HepG2 (cell line): ENCODE measurements at regions not wholly inside any gene's neighbourhood (a gene's known extent, or its start where the extent isn't known, plus 50 kb on each side); places are given as distances from the start of the nearest gene placed in this dataset.

Experiments
- ATAC-seq: fragments of 200-7000 bp; cut with Tn5 transposase; 3 replicates; pipeline ENCODE4 v1.9.1; 2020; ENCODE audit warnings: mild to moderate bottlenecking, moderate library complexity
- BruUV-seq: library from RNA; stranded (reverse); fragments of 400-500 nt; replicated peaks from 2 replicates; lab custom pipeline; 2021; lab: Mats Ljungman, UMichigan
- CTCF ChIA-PET: fragments of 300-600 bp; formaldehyde crosslinking; extraction: SDS; loops from one replicate; lab custom pipeline; 2021; ENCODE audit warnings: low total read pairs, inconsistent platforms, low intra/inter-chr PET ratio; lab: Yijun Ruan, JAX
- POLR2A ChIA-PET: fragments of 350-600 bp; sonication (Branson Sonifier 250); formaldehyde crosslinking; loops from one replicate; lab custom pipeline; 2020; ENCODE audit warnings: antibody characterized with exemption, inconsistent platforms; lab: Yijun Ruan, JAX
- DNase-seq: peaks from one replicate; pipeline ENCODE4 v3.0.0-alpha.2; 2015; ENCODE audit warnings: low spot score
- FAIRE-seq: peaks from 3 replicates; lab custom pipeline; 2011; peaks lifted over from hg19 to GRCh38; lab: Jason Lieb, UNC
- H2AFZ ChIP-seq: one replicate; pipeline ENCODE4 v1.6.1; 2011; ENCODE audit warnings: low read length, inconsistent platforms
- H3K27ac ChIP-seq: fragments of 300-600 bp; 3 replicates; pipeline ENCODE4 v1.8.0; 2011; ENCODE audit warnings: mixed run types, mild to moderate bottlenecking, mixed read lengths, low read length, inconsistent platforms; ENCODE audit not compliant: insufficient read depth; ENCODE audit errors: extremely low read length
- H3K27me3 ChIP-seq, 2 experiments: fragments of 200-600 bp in 1 of 2; 2 replicates in 1 of 2; 3 replicates in 1 of 2; pipeline versions ENCODE4 v1.6.0 to v1.8.0; 2011; ENCODE audit warnings: low read length in 2 of 2, mild to moderate bottlenecking in 2 of 2, moderate library complexity in 2 of 2, inconsistent platforms in 1 of 2; ENCODE audit not compliant: insufficient read depth in 2 of 2, control insufficient read depth in 1 of 2
- H3K36me3 ChIP-seq, 2 experiments: fragments of 200-600 bp in 1 of 2; replicated peaks in 1 of 2; 2 replicates in 1 of 2; 3 replicates in 1 of 2; pipeline versions ENCODE4 v1.5.1 to v1.8.0; 2011; ENCODE audit warnings: low read length in 2 of 2, inconsistent platforms in 1 of 2; ENCODE audit not compliant: insufficient read depth in 2 of 2, control insufficient read depth in 1 of 2
- H3K4me1 ChIP-seq: 2 replicates; pipeline ENCODE4 v1.5.1; 2012; ENCODE audit warnings: low read length, inconsistent platforms; ENCODE audit not compliant: insufficient read depth
- H3K4me2 ChIP-seq: 2 replicates; pipeline ENCODE4 v1.6.0; 2011; ENCODE audit warnings: low read depth, low read length, inconsistent platforms
- H3K4me3 ChIP-seq, 3 experiments: fragments of 200-600 bp in 1 of 3; sonication (generic), shearing (Covaris generic) in 1 of 3; replicated peaks in 1 of 3; 2 replicates each; pipeline ENCODE4 v1.5.1; 2011 to 2016; ENCODE audit warnings: low read length in 3 of 3, inconsistent platforms in 2 of 3, low read depth in 2 of 3, mild to moderate bottlenecking in 2 of 3, control low read depth in 1 of 3, mixed read lengths in 1 of 3; ENCODE audit not compliant: insufficient read depth in 1 of 3
- H3K79me2 ChIP-seq: one replicate; pipeline ENCODE4 v1.6.1; 2011; ENCODE audit warnings: low read length, inconsistent platforms; ENCODE audit not compliant: insufficient read depth
- H3K9ac ChIP-seq: 2 replicates; pipeline ENCODE4 v1.6.0; 2011; ENCODE audit warnings: mild to moderate bottlenecking, low read depth, low read length, inconsistent platforms; ENCODE audit not compliant: insufficient read depth
- H3K9me3 ChIP-seq: 2 replicates; pipeline ENCODE4 v1.5.1; 2012; ENCODE audit warnings: mild to moderate bottlenecking, low read length
- H4K20me1 ChIP-seq: 2 replicates; pipeline ENCODE4 v1.6.0; 2011; ENCODE audit warnings: inconsistent platforms, mild to moderate bottlenecking, low read length, moderate library complexity; ENCODE audit not compliant: insufficient read depth
- HDAC2 ChIP-seq: sonication (generic); formaldehyde crosslinking; IDR thresholded peaks from 2 replicates; pipeline ENCODE4 v1.4.0; 2020; ENCODE audit warnings: missing genetic modification reagents
- KLF16 ChIP-seq, 2 experiments: sonication (generic) in 1 of 2; formaldehyde crosslinking in 1 of 2; IDR thresholded peaks; 2 replicates each; pipeline versions ENCODE4 v1.6.1 to v1.8.0; 2016 to 2023; ENCODE audit warnings: missing genetic modification reagents in 2 of 2, missing compliant biosample characterization in 1 of 2
- MEIS1 ChIP-seq: sonication (generic); formaldehyde crosslinking; IDR thresholded peaks from 2 replicates; pipeline ENCODE4 v1.9.0; 2021; ENCODE audit warnings: mild to moderate bottlenecking, missing genetic modification reagents, moderate library complexity, borderline replicate concordance
- NR2F6 ChIP-seq, 2 experiments: IDR thresholded peaks; 2 replicates each; pipeline ENCODE4 v1.6.1; 2016; ENCODE audit warnings: antibody characterized with exemption in 1 of 2, mild to moderate bottlenecking in 1 of 2
- PLRG1 ChIP-seq: fragments of 450-650 bp; conservative IDR thresholded peaks from 2 replicates; pipeline ENCODE4 v1.6.1; 2016
- PRPF4 ChIP-seq: fragments of 200-400 bp; formaldehyde crosslinking; IDR thresholded peaks from 2 replicates; pipeline ENCODE4 v1.6.1; 2016; ENCODE audit warnings: low read length, low read depth; ENCODE audit not compliant: poor library complexity, severe bottlenecking
- RNF2 ChIP-seq: fragments of 450-650 bp; conservative IDR thresholded peaks from 2 replicates; pipeline ENCODE4 v1.6.1; 2016; ENCODE audit warnings: low read depth
- TGIF2 ChIP-seq: IDR thresholded peaks from 2 replicates; pipeline ENCODE4 v1.6.1; 2016; ENCODE audit warnings: control low read depth, missing compliant biosample characterization
- ZBTB42 ChIP-seq: sonication (generic); formaldehyde crosslinking; IDR thresholded peaks from 2 replicates; pipeline ENCODE4 v1.5.0; 2020; ENCODE audit warnings: mild to moderate bottlenecking, missing genetic modification reagents
- ZFP36L2 ChIP-seq: sonication (generic); formaldehyde crosslinking; IDR thresholded peaks from 2 replicates; pipeline ENCODE4 v1.4.0; 2020; ENCODE audit warnings: missing genetic modification reagents
- ZMYM4 ChIP-seq: sonication (generic); formaldehyde crosslinking; IDR thresholded peaks from 2 replicates; pipeline ENCODE4 v1.8.1; 2023; ENCODE audit warnings: mild to moderate bottlenecking, missing genetic modification reagents
- ZNF557 ChIP-seq: sonication (generic); formaldehyde crosslinking; IDR thresholded peaks from 2 replicates; pipeline ENCODE4 v1.4.0; 2020; ENCODE audit warnings: missing genetic modification reagents
- ZNF652 ChIP-seq: IDR thresholded peaks from 2 replicates; pipeline ENCODE4 v1.6.1; 2016; ENCODE audit warnings: low read depth, borderline replicate concordance
- in situ Hi-C: cut with HindIII; loops from 2 replicates; pipeline ENCODE4 v1.10.0; 2017; ENCODE audit warnings: low pct_unique_long_range_greater_than_20kb; ENCODE audit not compliant: extremely low pct_ligation_motif_present
- intact Hi-C: fragments of 100-400 bp; cut with micrococcal nuclease; formaldehyde crosslinking; loops from one replicate; pipeline ENCODE4 v1.10.0; 2022; ENCODE audit not compliant: unreplicated experiment
- TF ChIP-seq, protein P1 (sequence below): sonication (generic); formaldehyde crosslinking; IDR thresholded peaks from 2 replicates; pipeline ENCODE4 v1.4.0; 2020; ENCODE audit warnings: missing genetic modification reagents
- TF ChIP-seq, protein P2 (sequence below): IDR thresholded peaks from 2 replicates; pipeline ENCODE4 v1.6.1; 2016
- TF ChIP-seq, protein P3 (sequence below): sonication (generic); formaldehyde crosslinking; IDR thresholded peaks from 2 replicates; pipeline ENCODE4 v1.8.1; 2023; ENCODE audit warnings: mild to moderate bottlenecking, missing genetic modification reagents
- TF ChIP-seq, protein P4 (sequence below): sonication (generic); formaldehyde crosslinking; IDR thresholded peaks from 2 replicates; pipeline ENCODE4 v1.4.0; 2020; ENCODE audit warnings: missing genetic modification reagents
- TF ChIP-seq, protein P5 (sequence below): IDR thresholded peaks from 2 replicates; pipeline ENCODE4 v1.6.1; 2016; ENCODE audit warnings: low read depth
- TF ChIP-seq, protein P6 (sequence below): sonication (generic); formaldehyde crosslinking; IDR thresholded peaks from 2 replicates; pipeline ENCODE4 v1.4.0; 2020; ENCODE audit warnings: missing genetic modification reagents

DNA sequence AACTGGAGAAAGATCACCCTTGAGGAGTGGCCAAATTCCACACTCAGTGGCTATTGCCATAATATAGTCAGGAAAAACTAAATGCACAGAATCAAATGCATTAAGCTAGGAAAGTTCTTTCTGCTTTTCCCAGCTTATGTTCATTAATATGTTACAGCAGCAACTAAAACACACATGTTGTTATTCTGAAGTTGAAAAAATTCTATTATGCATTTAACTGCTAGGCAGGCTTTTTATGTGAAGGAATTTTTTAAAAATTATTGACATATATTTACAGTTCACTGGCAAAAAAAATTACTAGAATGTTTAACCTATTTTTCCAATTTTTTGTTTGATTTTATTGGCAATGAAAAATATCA, 135.2 kb upstream of the IL12A start:
- Histone ChIP-seq H3K79me2 (no peaks in the 10 kb centered on the region), H3K27me3 (no peaks in the 10 kb centered on the region; a peak in 2 of 5 replicates), H3K36me3 (no peaks in the 10 kb centered on the region), H3K4me2 (no peak overlapping the region), H3K9me3 (no peaks in the 10 kb centered on the region), H3K4me3 (no peak overlapping the region), H4K20me1 (no peaks in the 10 kb centered on the region), H2AFZ (no peak overlapping the region), H3K27ac (no peak overlapping the region), H3K9ac (no peak overlapping the region), H3K4me1 (no peaks in the 10 kb centered on the region)
- no peak for FAIRE-seq
- intact Hi-C loops, result no loop called here
- no peak for DNase-seq
- no TSS peak for BruUV-seq
- TF ChIP-seq, protein P1, sequence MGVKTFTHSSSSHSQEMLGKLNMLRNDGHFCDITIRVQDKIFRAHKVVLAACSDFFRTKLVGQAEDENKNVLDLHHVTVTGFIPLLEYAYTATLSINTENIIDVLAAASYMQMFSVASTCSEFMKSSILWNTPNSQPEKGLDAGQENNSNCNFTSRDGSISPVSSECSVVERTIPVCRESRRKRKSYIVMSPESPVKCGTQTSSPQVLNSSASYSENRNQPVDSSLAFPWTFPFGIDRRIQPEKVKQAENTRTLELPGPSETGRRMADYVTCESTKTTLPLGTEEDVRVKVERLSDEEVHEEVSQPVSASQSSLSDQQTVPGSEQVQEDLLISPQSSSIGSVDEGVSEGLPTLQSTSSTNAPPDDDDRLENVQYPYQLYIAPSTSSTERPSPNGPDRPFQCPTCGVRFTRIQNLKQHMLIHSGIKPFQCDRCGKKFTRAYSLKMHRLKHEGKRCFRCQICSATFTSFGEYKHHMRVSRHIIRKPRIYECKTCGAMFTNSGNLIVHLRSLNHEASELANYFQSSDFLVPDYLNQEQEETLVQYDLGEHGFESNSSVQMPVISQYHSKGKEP (CRISPR knock-in tag), result no peak
- no peak for TF ChIP-seq ZMYM4 (CRISPR knock-in tag)
- no peak for TF ChIP-seq ZNF557
- TF ChIP-seq ZNF652 (CRISPR knock-in tag), result no peak
- no peak for TF ChIP-seq PRPF4
- TF ChIP-seq NR2F6 (IDR thresholded peaks at IDR 0.05), result no peak
- TF ChIP-seq NR2F6 (CRISPR knock-in tag; IDR thresholded peaks at IDR 0.05), result no peak
- TF ChIP-seq RNF2, result no peak
- no peak for TF ChIP-seq TGIF2 (CRISPR knock-in tag)
- no peak for TF ChIP-seq ZFP36L2 (CRISPR knock-in tag)
- no peak for TF ChIP-seq ZBTB42
- TF ChIP-seq, protein P2, sequence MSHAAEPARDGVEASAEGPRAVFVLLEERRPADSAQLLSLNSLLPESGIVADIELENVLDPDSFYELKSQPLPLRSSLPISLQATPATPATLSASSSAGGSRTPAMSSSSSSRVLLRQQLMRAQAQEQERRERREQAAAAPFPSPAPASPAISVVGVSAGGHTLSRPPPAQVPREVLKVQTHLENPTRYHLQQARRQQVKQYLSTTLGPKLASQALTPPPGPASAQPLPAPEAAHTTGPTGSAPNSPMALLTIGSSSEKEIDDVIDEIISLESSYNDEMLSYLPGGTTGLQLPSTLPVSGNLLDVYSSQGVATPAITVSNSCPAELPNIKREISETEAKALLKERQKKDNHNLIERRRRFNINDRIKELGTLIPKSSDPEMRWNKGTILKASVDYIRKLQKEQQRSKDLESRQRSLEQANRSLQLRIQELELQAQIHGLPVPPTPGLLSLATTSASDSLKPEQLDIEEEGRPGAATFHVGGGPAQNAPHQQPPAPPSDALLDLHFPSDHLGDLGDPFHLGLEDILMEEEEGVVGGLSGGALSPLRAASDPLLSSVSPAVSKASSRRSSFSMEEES (CRISPR knock-in tag), result no peak
- no peak for TF ChIP-seq MEIS1
- TF ChIP-seq, protein P3, sequence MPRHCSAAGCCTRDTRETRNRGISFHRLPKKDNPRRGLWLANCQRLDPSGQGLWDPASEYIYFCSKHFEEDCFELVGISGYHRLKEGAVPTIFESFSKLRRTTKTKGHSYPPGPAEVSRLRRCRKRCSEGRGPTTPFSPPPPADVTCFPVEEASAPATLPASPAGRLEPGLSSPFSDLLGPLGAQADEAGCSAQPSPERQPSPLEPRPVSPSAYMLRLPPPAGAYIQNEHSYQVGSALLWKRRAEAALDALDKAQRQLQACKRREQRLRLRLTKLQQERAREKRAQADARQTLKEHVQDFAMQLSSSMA (CRISPR knock-in tag), result no peak
- no peak for TF ChIP-seq PLRG1
- TF ChIP-seq, protein P4, sequence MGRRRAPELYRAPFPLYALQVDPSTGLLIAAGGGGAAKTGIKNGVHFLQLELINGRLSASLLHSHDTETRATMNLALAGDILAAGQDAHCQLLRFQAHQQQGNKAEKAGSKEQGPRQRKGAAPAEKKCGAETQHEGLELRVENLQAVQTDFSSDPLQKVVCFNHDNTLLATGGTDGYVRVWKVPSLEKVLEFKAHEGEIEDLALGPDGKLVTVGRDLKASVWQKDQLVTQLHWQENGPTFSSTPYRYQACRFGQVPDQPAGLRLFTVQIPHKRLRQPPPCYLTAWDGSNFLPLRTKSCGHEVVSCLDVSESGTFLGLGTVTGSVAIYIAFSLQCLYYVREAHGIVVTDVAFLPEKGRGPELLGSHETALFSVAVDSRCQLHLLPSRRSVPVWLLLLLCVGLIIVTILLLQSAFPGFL, result no peak
- TF ChIP-seq, protein P5, sequence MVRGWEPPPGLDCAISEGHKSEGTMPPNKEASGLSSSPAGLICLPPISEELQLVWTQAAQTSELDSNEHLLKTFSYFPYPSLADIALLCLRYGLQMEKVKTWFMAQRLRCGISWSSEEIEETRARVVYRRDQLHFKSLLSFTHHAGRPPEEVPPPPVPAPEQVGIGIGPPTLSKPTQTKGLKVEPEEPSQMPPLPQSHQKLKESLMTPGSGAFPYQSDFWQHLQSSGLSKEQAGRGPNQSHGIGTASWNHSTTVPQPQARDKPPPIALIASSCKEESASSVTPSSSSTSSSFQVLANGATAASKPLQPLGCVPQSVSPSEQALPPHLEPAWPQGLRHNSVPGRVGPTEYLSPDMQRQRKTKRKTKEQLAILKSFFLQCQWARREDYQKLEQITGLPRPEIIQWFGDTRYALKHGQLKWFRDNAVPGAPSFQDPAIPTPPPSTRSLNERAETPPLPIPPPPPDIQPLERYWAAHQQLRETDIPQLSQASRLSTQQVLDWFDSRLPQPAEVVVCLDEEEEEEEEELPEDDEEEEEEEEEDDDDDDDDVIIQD (CRISPR knock-in tag), result no peak
- TF ChIP-seq, protein P6, sequence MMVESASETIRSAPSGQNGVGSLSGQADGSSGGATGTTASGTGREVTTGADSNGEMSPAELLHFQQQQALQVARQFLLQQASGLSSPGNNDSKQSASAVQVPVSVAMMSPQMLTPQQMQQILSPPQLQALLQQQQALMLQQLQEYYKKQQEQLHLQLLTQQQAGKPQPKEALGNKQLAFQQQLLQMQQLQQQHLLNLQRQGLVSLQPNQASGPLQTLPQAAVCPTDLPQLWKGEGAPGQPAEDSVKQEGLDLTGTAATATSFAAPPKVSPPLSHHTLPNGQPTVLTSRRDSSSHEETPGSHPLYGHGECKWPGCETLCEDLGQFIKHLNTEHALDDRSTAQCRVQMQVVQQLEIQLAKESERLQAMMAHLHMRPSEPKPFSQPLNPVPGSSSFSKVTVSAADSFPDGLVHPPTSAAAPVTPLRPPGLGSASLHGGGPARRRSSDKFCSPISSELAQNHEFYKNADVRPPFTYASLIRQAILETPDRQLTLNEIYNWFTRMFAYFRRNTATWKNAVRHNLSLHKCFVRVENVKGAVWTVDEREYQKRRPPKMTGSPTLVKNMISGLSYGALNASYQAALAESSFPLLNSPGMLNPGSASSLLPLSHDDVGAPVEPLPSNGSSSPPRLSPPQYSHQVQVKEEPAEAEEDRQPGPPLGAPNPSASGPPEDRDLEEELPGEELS (CRISPR knock-in tag), result no peak
- TF ChIP-seq HDAC2 (CRISPR knock-in tag), result no peak
- TF ChIP-seq KLF16 (CRISPR knock-in tag; IDR thresholded peaks at IDR 0.05), result no peak
- no peak for ATAC-seq
- CTCF ChIA-PET, result no interaction called here
- POLR2A ChIA-PET, result no interaction called here
- in situ Hi-C loops, result no loop called here
